Vagina (tissue), 2 donors: ENCODE measurements at regions not wholly inside any gene's neighbourhood (a gene's known extent, or its start where the extent isn't known, plus 50 kb on each side); places are given as distances from the start of the nearest gene placed in this dataset.

Experiments used
- CTCF ChIP-seq, 3 experiments: fragments of 450-650 bp in 2 of 3; fragments of 200-600 bp in 1 of 3; sonication (generic) in 1 of 3; IDR thresholded peaks; one replicate each; pipeline ENCODE4 v1.5.1; 2017 to 2019; ENCODE audit warnings: antibody characterized with exemption in 3 of 3, mild to moderate bottlenecking in 2 of 3, moderate library complexity in 2 of 3
- POLR2A ChIP-seq, 2 donors: fragments of 450-650 bp; IDR thresholded peaks; one replicate each; pipeline ENCODE4 v1.6.1; 2017; ENCODE audit warnings: antibody characterized with exemption in 2 of 2, mild to moderate bottlenecking in 2 of 2, moderate library complexity in 2 of 2

- TF ChIP-seq CTCF (IDR thresholded peaks at IDR 0.05): no peak
- TF ChIP-seq POLR2A (IDR thresholded peaks at IDR 0.05): no peak
Measured at GRCh38 chr14:32020882-32021281, 56.2 kb upstream of the ARHGAP5 start.
